ENCODE measurements at regions not wholly inside any gene's neighbourhood (a gene's known extent, or its start where the extent isn't known, plus 50 kb on each side); places are given as distances from the start of the nearest gene placed in this dataset.
"Not testable (repeated sequence)": the region's sequence is repeated elsewhere in the genome, so short reads cannot be mapped to it uniquely, and the experiment has no call there.

- H3K27me3 ChIP-seq (ENCODE audit: low read depth, low read length); H3K4me3 ChIP-seq (ENCODE audit: low read length); H3K9ac ChIP-seq (ENCODE audit: low read length); H3K79me2 ChIP-seq (ENCODE audit: low read length); H3K9me3 ChIP-seq (ENCODE audit: insufficient read depth, low read length); H3K4me1 ChIP-seq (ENCODE audit: low read length); H3K36me3 ChIP-seq (replicated peaks; ENCODE audit: low read depth, low read length); H4K20me1 ChIP-seq (ENCODE audit: insufficient read depth, low read length); H3K27ac ChIP-seq (ENCODE audit: low read length); H2AFZ ChIP-seq (ENCODE audit: low read depth, low read length); H3K4me2 ChIP-seq (ENCODE audit: low read length): not testable (repeated sequence)
Observed at GRCh38 chr4:190118519-190118918, 54.2 kb downstream of the DBET start.

DNA sequence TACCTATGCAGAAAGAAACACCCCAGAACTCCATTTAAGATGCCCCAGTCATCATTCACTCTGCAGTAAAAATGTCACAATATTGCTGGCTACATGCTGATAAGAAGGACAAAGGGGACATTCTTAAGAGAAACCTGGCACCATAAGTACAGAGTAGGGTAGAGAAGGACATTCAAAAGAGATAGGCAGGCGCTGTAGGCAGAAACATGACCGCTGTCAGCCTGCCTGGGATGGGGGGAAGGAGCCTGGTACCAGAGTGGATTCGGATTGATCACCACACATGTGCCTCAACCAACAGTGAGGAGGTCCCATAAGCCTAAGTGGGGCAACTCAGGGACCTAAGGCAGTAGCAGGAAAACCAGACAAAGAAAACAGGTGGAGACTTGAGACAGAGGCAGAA lies 54.1 kb upstream of the DUX4 start:
- not testable (repeated sequence) for H3K4me2 ChIP-seq (ENCODE audit: low read length); H3K4me1 ChIP-seq (ENCODE audit: low read length); H3K9ac ChIP-seq (ENCODE audit: low read length)

DNA sequence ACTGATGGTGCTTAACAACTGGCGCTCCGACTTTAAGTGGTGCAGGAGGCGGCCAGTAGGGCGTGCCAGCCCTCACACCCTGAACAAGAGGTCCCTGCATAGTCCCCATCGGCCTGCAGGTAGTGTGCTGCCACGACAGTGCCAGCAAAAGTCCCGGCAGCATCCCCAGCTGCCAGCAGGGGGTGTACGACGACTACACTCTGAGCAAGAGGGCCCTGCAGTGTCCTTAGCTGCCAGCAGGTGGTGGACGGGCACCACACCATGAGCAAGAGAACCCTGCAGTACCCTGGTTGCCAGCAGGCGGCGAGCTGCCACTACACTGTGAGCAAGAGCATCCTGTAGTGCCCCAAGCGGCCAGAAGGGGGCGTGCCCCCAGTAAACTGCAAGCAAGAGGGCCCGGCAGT lies 53.5 kb upstream of the DUX4 start:
- H3K9me3 ChIP-seq (ENCODE audit: insufficient read depth, low read length); H3K4me3 ChIP-seq (ENCODE audit: low read length); H3K27ac ChIP-seq (ENCODE audit: low read length); H2AFZ ChIP-seq (ENCODE audit: low read depth, low read length); H3K4me2 ChIP-seq (ENCODE audit: low read length); H3K27me3 ChIP-seq (ENCODE audit: low read depth, low read length); H3K4me1 ChIP-seq (ENCODE audit: low read length); H3K9ac ChIP-seq (ENCODE audit: low read length); H3K36me3 ChIP-seq (replicated peaks; ENCODE audit: low read depth, low read length); H3K79me2 ChIP-seq (ENCODE audit: low read length); H4K20me1 ChIP-seq (ENCODE audit: insufficient read depth, low read length): not testable (repeated sequence)
- TF ChIP-seq CTCF (IDR thresholded peaks at IDR 0.05; ENCODE audit: low read depth, low read length): peak; percentile 19; the same call in 1 of the 2 replicates

More for the DNA sequence above, 54.1 kb upstream of the DUX4 start:
- not testable (repeated sequence) for H3K9me3 ChIP-seq (ENCODE audit: insufficient read depth, low read length); H3K79me2 ChIP-seq (ENCODE audit: low read length); H3K36me3 ChIP-seq (replicated peaks; ENCODE audit: low read depth, low read length); H3K4me3 ChIP-seq (ENCODE audit: low read length); H3K27me3 ChIP-seq (ENCODE audit: low read depth, low read length); H4K20me1 ChIP-seq (ENCODE audit: insufficient read depth, low read length); H3K27ac ChIP-seq (ENCODE audit: low read length); H2AFZ ChIP-seq (ENCODE audit: low read depth, low read length)

GRCh38 chr4:190120537-190121001 lies 53.0 kb upstream of the DUX4 start:
- H3K4me1 ChIP-seq (ENCODE audit: low read length); H3K9me3 ChIP-seq (ENCODE audit: insufficient read depth, low read length); H3K9ac ChIP-seq (ENCODE audit: low read length); H4K20me1 ChIP-seq (ENCODE audit: insufficient read depth, low read length); H3K36me3 ChIP-seq (replicated peaks; ENCODE audit: low read depth, low read length); H3K4me3 ChIP-seq (ENCODE audit: low read length); H3K27me3 ChIP-seq (ENCODE audit: low read depth, low read length); H3K4me2 ChIP-seq (ENCODE audit: low read length); H3K79me2 ChIP-seq (ENCODE audit: low read length); H3K27ac ChIP-seq (ENCODE audit: low read length); H2AFZ ChIP-seq (ENCODE audit: low read depth, low read length): not testable (repeated sequence)

- H3K4me3 ChIP-seq (ENCODE audit: low read length); H2AFZ ChIP-seq (ENCODE audit: low read depth, low read length): not testable (repeated sequence)
Observed at GRCh38 chr4:190121076-190121671, 52.4 kb upstream of the DUX4 start.

GRCh38 chr4:190121759-190122158 lies 51.8 kb upstream of the DUX4 start:
- no peak overlapping the region for H3K9ac ChIP-seq (ENCODE audit: low read length)
- no peaks in the 10 kb centered on the region for H3K36me3 ChIP-seq (replicated peaks; ENCODE audit: low read depth, low read length)
- H2AFZ ChIP-seq (ENCODE audit: low read depth, low read length): no peak overlapping the region
- TF ChIP-seq EZH2phosphoT487 (IDR thresholded peaks at IDR 0.05; ENCODE audit: low read depth) (no peak), CTCF (IDR thresholded peaks at IDR 0.05; ENCODE audit: low read depth, low read length) (no peak)
- no peaks in the 10 kb centered on the region for H4K20me1 ChIP-seq (ENCODE audit: insufficient read depth, low read length)
- no peak overlapping the region for H3K27ac ChIP-seq (ENCODE audit: low read length)
- no peak overlapping the region for H3K4me2 ChIP-seq (ENCODE audit: low read length)
- no peaks in the 10 kb centered on the region for H3K9me3 ChIP-seq (ENCODE audit: insufficient read depth, low read length)
- H3K4me1 ChIP-seq (ENCODE audit: low read length): no peaks in the 10 kb centered on the region
- no peaks in the 10 kb centered on the region for H3K79me2 ChIP-seq (ENCODE audit: low read length)
- H3K27me3 ChIP-seq (ENCODE audit: low read depth, low read length): no peaks in the 10 kb centered on the region
- no peak overlapping the region for H3K4me3 ChIP-seq (ENCODE audit: low read length)

More at GRCh38 chr4:190121076-190121671, 52.4 kb upstream of the DUX4 start:
- not testable (repeated sequence) for H3K9ac ChIP-seq (ENCODE audit: low read length); H3K79me2 ChIP-seq (ENCODE audit: low read length); H3K4me1 ChIP-seq (ENCODE audit: low read length); H3K36me3 ChIP-seq (replicated peaks; ENCODE audit: low read depth, low read length); H4K20me1 ChIP-seq (ENCODE audit: insufficient read depth, low read length); H3K27ac ChIP-seq (ENCODE audit: low read length); H3K4me2 ChIP-seq (ENCODE audit: low read length); H3K9me3 ChIP-seq (ENCODE audit: insufficient read depth, low read length); H3K27me3 ChIP-seq (ENCODE audit: low read depth, low read length)

DNA sequence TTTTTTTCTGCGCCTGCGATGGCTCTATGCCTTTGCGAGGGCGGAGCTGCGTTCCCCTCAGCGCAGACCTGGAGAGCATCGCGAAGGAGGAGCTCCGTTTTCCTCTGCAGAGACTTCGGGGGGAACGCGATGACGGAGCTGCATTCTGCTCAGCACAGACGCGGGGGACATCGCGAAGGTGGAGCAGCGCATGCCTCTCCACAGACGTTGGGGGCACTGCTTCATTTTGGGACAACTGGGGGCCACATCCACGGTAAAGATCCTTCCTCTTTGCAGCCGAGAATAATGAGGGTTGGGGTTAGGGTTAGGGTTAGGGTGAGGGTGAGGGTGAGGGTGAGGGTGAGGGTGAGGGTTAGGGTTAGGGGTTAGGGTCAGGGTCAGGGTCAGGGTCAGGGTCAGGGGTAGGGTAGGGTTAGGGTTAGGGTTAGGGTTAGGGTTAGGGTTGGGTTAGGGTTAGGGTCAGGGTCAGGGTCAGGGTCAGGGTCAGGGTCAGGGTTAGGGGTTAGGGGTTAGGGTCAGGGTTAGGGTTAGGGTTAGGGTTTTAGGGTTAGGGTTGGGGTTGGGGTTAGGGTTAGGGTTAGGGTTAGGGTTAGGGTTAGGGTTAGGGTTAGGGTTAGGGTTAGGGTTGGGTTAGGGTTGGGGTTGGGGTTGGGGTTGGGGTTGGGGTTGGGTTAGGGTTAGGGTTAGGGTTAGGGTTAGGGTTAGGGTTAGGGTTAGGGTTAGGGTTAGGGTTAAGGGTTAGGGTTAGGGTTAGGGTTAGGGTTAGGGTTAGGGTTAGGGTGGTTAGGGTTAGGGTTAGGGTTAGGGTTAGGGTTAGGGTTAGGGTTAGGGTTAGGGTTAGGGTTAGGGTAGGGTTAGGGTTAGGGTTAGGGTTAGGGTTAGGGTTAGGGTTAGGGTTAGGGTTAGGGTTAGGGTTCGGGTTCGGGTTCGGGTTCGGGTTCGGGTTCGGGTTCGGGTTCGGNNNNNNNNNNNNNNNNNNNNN lies 51.1 kb upstream of the DUX4 start:
- H3K79me2 ChIP-seq (ENCODE audit: low read length); H3K27ac ChIP-seq (ENCODE audit: low read length); H3K4me1 ChIP-seq (ENCODE audit: low read length); H3K36me3 ChIP-seq (replicated peaks; ENCODE audit: low read depth, low read length); H4K20me1 ChIP-seq (ENCODE audit: insufficient read depth, low read length); H3K4me2 ChIP-seq (ENCODE audit: low read length); H3K4me3 ChIP-seq (ENCODE audit: low read length); H3K9me3 ChIP-seq (ENCODE audit: insufficient read depth, low read length); H3K27me3 ChIP-seq (ENCODE audit: low read depth, low read length); H2AFZ ChIP-seq (ENCODE audit: low read depth, low read length); H3K9ac ChIP-seq (ENCODE audit: low read length): not testable (repeated sequence)

All from OCI-LY3 (cell line).